ENCODE measurements at regions not wholly inside any gene's neighbourhood (a gene's known extent, or its start where the extent isn't known, plus 50 kb on each side); places are given as distances from the start of the nearest gene placed in this dataset.
"Not testable (repeated sequence)": the region's sequence is repeated elsewhere in the genome, so short reads cannot be mapped to it uniquely, and the experiment has no call there.

GRCh38 chr2:109692013-109692743 is 78.0 kb downstream of the SOWAHC start:
- DNase-seq, result no peak

- not testable (repeated sequence) for DNase-seq
Observed at GRCh38 chr2:109692831-109693230, 78.7 kb downstream of the SOWAHC start.

- peak; percentile 26 for DNase-seq
Observed at GRCh38 chr2:109693292-109693691, 79.1 kb downstream of the SOWAHC start.

- DNase-seq, result no peak
Observed at GRCh38 chr2:109694190-109694589, 80.0 kb downstream of the SOWAHC start.

- DNase-seq, result no peak
Observed at GRCh38 chr2:109695290-109695689, 81.1 kb downstream of the SOWAHC start.

- DNase-seq, result no peak
Observed at GRCh38 chr2:109699646-109700045, 85.5 kb downstream of the SOWAHC start.

- no peak for DNase-seq
Observed at GRCh38 chr2:109700680-109701274, 86.6 kb downstream of the SOWAHC start.

GRCh38 chr2:109701362-109701761 is 87.2 kb downstream of the SOWAHC start:
- DNase-seq, result no peak

- no peak for DNase-seq
Observed at GRCh38 chr2:109702250-109702985, 88.3 kb downstream of the SOWAHC start.

- DNase-seq, result no peak
Observed at GRCh38 chr2:109703077-109703476, 88.9 kb downstream of the SOWAHC start.

- DNase-seq, result no peak
Observed at GRCh38 chr2:109703798-109704197, 89.6 kb downstream of the SOWAHC start.

GRCh38 chr2:109707281-109708147 is 86.6 kb upstream of the RGPD5 start:
- DNase-seq, result no peak

- no peak for DNase-seq
Observed at GRCh38 chr2:109710505-109711229, 83.4 kb upstream of the RGPD5 start.

GRCh38 chr2:109711230-109712122 is 82.6 kb upstream of the RGPD5 start:
- DNase-seq, result no peak

- no peak for DNase-seq
Observed at GRCh38 chr2:109712123-109712449, 82.0 kb upstream of the RGPD5 start.

- DNase-seq, result no peak
Observed at GRCh38 chr2:109712746-109713145, 81.4 kb upstream of the RGPD5 start.

GRCh38 chr2:109715313-109715805 is 78.7 kb upstream of the RGPD5 start:
- DNase-seq, result no peak

- not testable (repeated sequence) for DNase-seq
Observed at GRCh38 chr2:109716596-109716995, 77.5 kb upstream of the RGPD5 start.

- DNase-seq, result no peak
Observed at GRCh38 chr2:109718139-109718538, 76.0 kb upstream of the RGPD5 start.

- no peak for DNase-seq
Observed at GRCh38 chr2:109719871-109720270, 74.2 kb upstream of the RGPD5 start.

Data from stimulated activated CD4-positive, alpha-beta T cell treated with anti-CD3 and anti-CD28 coated beads, Interleukin-4, amount 100 ng/mL, for 24 hours (primary cell).